Endothelial cell (in vitro differentiated cells): ENCODE measurements at regions not wholly inside any gene's neighbourhood (a gene's known extent, or its start where the extent isn't known, plus 50 kb on each side); places are given as distances from the start of the nearest gene placed in this dataset.
A peak's percentile ranks its signal among the peaks of the same experiment; 100 is the strongest.

Experiments
- DNase-seq: peaks from one replicate; pipeline ENCODE4 v3.0.0; 2021; ENCODE audit warnings: low spot score
- H3K27ac Mint-ChIP-seq: one replicate; pipeline ENCODE4 v1.8.0; 2021; ENCODE audit warnings: mixed read lengths, inconsistent platforms; ENCODE audit not compliant: unreplicated experiment
- H3K27me3 Mint-ChIP-seq: one replicate; pipeline ENCODE4 v1.8.0; 2021; ENCODE audit warnings: mild to moderate bottlenecking, moderate library complexity, mixed read lengths, inconsistent platforms; ENCODE audit not compliant: unreplicated experiment
- H3K36me3 Mint-ChIP-seq: one replicate; pipeline ENCODE4 v1.8.0; 2021; ENCODE audit warnings: mild to moderate bottlenecking, low read depth, mixed read lengths, inconsistent platforms; ENCODE audit not compliant: unreplicated experiment
- H3K4me1 Mint-ChIP-seq: one replicate; pipeline ENCODE4 v1.8.0; 2021; ENCODE audit warnings: mild to moderate bottlenecking, mixed read lengths, inconsistent platforms; ENCODE audit not compliant: unreplicated experiment
- H3K4me3 Mint-ChIP-seq: one replicate; pipeline ENCODE4 v1.8.0; 2021; ENCODE audit warnings: mild to moderate bottlenecking, mixed read lengths, inconsistent platforms; ENCODE audit not compliant: unreplicated experiment
- H3K9me3 Mint-ChIP-seq: one replicate; pipeline ENCODE4 v1.8.0; 2021; ENCODE audit warnings: mixed read lengths, inconsistent platforms; ENCODE audit not compliant: unreplicated experiment
- TF ChIP-seq, protein P1 (sequence below): fragments of 200-600 bp; sonication (generic); IDR thresholded peaks from one replicate; pipeline ENCODE4 v1.5.0; 2021; ENCODE audit warnings: antibody characterized with exemption; ENCODE audit not compliant: unreplicated experiment

GRCh38 chr9:85155352-85155751 lies 485.8 kb downstream of the NTRK2 start:
- H3K36me3 Mint-ChIP-seq = no peaks in the 10 kb centered on the region
- TF ChIP-seq, protein P1, sequence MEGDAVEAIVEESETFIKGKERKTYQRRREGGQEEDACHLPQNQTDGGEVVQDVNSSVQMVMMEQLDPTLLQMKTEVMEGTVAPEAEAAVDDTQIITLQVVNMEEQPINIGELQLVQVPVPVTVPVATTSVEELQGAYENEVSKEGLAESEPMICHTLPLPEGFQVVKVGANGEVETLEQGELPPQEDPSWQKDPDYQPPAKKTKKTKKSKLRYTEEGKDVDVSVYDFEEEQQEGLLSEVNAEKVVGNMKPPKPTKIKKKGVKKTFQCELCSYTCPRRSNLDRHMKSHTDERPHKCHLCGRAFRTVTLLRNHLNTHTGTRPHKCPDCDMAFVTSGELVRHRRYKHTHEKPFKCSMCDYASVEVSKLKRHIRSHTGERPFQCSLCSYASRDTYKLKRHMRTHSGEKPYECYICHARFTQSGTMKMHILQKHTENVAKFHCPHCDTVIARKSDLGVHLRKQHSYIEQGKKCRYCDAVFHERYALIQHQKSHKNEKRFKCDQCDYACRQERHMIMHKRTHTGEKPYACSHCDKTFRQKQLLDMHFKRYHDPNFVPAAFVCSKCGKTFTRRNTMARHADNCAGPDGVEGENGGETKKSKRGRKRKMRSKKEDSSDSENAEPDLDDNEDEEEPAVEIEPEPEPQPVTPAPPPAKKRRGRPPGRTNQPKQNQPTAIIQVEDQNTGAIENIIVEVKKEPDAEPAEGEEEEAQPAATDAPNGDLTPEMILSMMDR = no peak
- no peaks in the 10 kb centered on the region for H3K4me1 Mint-ChIP-seq
- DNase-seq = no peak
- H3K9me3 Mint-ChIP-seq = no peaks in the 10 kb centered on the region
- peaks cover 2% of the 10 kb centered on the region for H3K27me3 Mint-ChIP-seq
- no peak overlapping the region for H3K4me3 Mint-ChIP-seq
- no peak overlapping the region for H3K27ac Mint-ChIP-seq

DNA sequence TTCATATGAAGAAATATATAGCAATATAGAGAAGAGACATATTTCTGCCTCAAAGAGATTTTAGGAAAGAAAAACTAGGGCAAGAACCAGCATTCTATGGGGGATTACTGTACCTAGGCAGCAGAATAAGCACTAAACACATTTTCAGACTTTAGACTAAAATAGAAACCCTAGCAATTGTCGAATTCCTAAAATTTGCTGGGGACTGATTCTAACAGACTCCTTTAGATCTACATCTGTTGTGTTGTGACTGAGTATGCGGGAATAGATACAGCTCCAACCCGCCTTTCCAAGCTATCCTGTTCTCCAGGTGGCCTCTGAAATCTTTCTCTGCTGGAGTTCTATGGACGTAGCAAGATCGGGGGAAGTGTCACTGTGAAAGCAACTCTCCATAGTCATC lies 482.2 kb downstream of the NTRK2 start:
- H3K27ac Mint-ChIP-seq = no peak overlapping the region

DNA sequence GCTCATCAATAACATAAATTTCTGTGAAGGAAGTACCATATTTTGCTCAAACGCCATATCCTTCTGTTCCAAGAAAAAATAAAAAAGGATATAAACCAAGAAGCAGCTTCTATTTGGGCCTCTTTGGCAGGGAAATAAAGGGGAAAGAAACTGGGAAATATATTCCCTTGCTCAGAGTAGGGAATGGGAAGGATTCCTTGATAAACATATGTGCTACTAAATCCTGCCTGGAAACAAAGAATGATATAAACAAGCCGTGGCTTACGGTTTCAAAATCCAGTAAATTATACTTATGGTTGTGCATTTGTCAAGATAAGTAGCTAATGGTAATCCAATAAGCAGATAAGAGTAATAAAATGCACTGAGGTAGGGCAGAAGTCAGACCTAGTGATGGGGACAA lies 481.6 kb downstream of the NTRK2 start:
- no peak for DNase-seq
- no peaks in the 10 kb centered on the region for H3K9me3 Mint-ChIP-seq
- H3K4me3 Mint-ChIP-seq = no peak overlapping the region
- no peak overlapping the region for H3K27ac Mint-ChIP-seq
- TF ChIP-seq, protein P1 = no peak
- no peaks in the 10 kb centered on the region for H3K36me3 Mint-ChIP-seq
- peaks cover 4% of the 10 kb centered on the region for H3K27me3 Mint-ChIP-seq
- H3K4me1 Mint-ChIP-seq = peaks cover 6% of the 10 kb centered on the region

More for the DNA sequence above, 482.2 kb downstream of the NTRK2 start:
- Mint-ChIP-seq H3K9me3 (no peaks in the 10 kb centered on the region), H3K4me3 (no peak overlapping the region), H3K36me3 (no peaks in the 10 kb centered on the region), H3K27me3 (peaks cover 4% of the 10 kb centered on the region), H3K4me1 (peaks cover 6% of the 10 kb centered on the region)
- TF ChIP-seq, protein P1 = no peak
- DNase-seq = no peak

DNA sequence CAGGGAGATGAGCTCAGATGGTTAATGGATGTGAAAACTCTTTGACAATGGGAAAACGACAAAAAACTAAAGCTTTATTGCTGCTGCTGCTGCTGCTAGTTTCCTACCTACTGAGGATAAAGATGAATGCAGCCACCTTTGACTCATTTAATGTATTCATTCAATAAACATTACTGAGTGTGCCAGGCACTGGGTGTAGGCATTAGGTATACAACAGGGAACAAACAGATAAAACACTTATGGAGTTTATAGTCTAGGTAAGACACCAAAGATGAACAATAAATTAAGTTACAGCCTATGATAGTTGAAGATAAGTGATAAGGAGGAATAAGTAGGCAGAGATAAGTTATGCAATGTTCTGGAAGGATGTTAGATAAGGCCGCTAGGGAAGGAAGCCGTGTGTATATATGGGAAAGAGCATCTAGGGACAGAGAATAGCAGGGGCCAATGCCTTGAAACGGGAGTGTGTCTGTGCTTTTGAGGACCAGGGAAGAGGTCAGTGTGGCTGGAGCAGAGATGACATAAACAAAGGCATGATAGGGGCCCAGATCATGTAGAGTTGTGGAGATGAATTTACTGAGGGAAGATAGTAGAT lies 477.6 kb downstream of the NTRK2 start:
- TF ChIP-seq, protein P1 = no peak
- Mint-ChIP-seq H3K4me1 (peaks cover 6% of the 10 kb centered on the region), H3K27ac (no peak overlapping the region), H3K9me3 (no peaks in the 10 kb centered on the region), H3K36me3 (no peaks in the 10 kb centered on the region), H3K4me3 (no peak overlapping the region), H3K27me3 (peaks cover 2% of the 10 kb centered on the region)
- no peak for DNase-seq

DNA sequence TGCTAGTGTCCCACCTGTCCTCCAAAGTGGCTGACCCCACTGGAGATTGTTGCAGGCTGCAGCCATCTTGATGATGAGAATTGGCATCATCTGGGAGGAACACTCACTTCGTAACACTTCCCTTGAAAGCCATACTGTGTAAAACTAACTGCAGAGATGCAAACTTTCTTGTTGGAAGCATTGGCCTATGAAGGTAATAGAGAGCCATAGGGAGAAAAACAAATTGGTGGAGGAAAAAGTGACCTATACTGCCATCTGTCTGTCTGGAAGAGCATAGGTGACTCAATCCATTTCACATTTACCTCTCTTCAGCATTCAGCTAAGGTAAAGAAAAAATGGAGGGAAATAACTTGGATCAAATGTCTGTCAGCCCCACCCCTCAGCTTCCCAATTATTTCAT lies 473.4 kb downstream of the NTRK2 start:
- Mint-ChIP-seq H3K36me3 (no peaks in the 10 kb centered on the region), H3K4me3 (no peak overlapping the region), H3K4me1 (peaks cover 6% of the 10 kb centered on the region), H3K27me3 (peaks cover 2% of the 10 kb centered on the region), H3K9me3 (no peaks in the 10 kb centered on the region), H3K27ac (no peak overlapping the region)
- TF ChIP-seq, protein P1 = peak; percentile 58
- no peak for DNase-seq
